NCI-H2171 treated with DMSO at 0.1 percent for 48 hours (cell line): ENCODE measurements at regions not wholly inside any gene's neighbourhood (a gene's known extent, or its start where the extent isn't known, plus 50 kb on each side); places are given as distances from the start of the nearest gene placed in this dataset.
"Not testable (repeated sequence)": the region's sequence is repeated elsewhere in the genome, so short reads cannot be mapped to it uniquely, and the experiment has no call there.

Source experiments
- DNase-seq: peaks from one replicate; lab custom pipeline; 2025; lab: John Stamatoyannopoulos, UW

DNA sequence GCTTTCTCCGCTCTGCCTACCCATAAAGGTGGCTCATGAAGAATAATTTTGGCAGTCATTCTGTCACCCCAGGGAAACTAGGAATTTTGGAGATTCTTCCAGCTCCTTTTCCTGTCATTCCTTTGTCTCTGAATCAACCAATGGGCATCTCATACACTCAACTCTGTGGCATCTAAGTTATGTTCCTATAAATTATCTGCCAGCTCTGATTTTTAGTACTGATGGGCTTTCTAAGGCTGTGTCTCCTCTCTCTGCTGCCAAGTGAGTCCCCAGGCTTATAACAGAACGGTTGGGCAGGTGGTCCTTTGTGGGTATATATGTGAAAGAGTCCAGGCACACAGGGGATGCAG, 226.8 kb downstream of the NMUR2 start:
- DNase-seq, result no peak

DNA sequence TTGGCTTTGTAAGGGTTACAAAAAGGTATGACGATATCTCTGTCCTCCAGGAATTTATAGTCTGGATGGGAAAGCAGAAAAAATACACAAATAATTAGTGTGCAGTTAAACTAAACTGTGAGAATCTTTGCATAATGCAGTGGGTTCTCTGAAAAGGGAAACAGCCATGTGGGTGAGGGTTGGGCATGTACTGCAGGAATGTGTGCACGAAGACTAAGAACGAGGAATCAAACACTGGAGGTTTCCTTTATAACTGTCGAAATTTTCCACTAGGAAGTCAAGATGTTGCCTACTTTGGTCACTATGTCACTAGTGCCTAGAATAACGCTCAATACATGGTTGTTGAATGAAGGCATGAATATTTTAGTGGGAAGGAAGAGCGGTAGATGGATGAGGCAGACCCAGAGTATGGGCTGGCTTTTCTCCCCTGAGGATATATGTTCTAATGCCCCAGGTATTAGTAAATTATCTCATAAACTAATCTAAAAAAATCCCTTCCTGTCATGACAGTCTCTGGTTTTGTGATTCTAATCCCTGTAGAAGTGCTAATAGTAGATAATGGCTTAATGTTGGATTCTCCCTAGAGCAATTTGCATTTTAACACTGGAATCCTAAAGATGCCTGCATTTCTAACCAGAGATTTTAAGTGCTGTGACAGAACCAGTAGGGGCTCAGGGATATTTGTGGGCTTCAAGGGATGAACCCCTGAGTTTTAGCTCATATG, 227.3 kb downstream of the NMUR2 start:
- no peak for DNase-seq

DNA sequence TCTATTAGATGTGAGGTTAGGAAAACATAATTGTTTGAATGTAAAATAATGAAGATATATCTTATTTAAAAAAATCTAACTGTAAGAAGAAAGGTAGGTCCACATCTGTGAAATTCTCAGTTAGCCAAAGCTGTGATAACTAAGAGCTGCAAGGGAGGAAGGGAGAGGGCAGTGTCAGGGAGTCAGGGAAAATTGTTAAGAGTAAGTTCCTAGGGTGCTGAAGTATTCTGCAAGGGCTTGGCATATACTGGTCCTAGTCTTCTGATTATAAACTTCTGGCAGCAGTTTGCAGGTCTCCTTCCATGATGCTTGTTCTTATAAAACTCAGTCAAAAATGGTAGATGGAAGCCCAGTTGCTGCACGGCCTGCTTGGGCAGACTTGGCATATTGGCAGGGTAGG, 233.2 kb downstream of the NMUR2 start:
- no peak for DNase-seq

DNA sequence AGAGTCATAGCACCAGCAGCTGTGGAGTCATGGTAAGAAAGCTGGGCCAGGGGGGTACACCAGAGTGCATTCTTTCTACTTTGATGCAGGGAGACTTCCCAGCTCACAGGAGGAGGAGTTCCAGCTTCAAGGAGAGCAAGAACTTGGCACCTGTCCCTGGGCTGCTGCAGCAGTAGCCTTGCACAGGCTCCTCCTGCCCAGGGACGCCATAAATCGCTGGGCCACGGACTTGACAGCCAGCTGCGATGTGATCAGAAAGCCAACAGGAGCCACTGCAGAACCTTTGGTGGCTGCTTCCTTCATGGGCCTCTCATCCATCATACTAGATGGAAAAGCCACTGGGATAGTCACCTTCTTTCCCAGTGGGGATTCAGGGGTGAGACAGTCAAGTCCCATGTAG, 234.7 kb downstream of the NMUR2 start:
- DNase-seq, result no peak

DNA sequence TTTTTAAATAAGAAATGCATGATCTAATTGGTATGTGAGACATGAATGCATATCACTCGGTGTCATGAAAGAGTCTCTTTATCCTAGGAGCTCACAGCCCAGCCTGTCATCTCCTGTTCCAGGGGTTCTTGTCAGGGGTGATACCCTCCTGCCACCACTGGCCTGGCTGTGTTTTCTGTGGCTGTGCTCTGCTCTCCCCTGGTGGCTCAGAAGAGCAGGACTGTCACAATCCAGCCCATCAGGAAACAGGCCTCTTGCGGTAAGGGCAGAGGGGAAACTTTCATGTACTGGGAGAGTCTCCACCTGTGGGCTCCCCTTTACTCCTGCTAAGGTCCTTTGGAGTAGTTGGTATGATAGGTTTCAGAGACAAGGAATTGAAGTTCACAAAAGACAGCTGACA, 240.2 kb upstream of the GLRA1 start:
- DNase-seq, result no peak

DNA sequence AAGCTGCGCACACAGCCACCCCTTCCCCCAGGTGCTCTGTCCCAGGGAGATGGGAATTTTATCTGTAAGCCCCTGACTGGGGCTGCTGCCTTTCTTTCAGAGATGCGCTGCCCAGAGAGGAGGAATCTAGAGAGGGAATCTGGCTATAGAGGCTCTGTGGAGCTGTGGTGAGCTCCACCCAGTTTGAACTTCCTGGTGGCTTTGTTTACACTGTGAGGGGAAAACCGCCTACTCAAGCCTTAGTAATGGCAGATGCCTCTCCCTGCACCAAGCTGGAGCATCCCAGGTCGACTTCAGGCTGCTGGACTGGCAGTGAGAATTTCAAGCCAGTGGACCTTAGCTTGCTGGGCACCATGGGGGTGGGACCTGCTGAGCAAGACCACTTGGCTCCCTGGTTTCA, 235.2 kb upstream of the GLRA1 start:
- not testable (repeated sequence) for DNase-seq

DNA sequence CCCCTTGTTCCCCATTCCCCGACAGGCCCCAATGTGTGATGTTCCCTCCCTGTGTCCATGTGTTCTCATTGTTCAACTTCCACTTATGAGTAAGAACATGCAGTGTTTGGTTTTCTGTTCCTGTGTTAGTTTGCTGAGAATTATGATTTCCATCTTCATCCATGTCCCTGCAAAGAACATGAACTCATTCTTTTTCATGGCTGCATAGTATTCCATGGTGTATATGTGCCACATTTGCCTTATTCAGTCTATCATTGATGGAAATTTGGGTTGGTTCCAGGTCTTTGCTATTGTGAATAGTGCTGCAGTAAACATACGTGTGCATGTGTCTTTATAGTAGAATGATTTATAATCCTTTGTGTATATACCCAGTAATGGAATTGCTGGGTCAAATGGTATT, 229.8 kb upstream of the GLRA1 start:
- DNase-seq, result not testable (repeated sequence)

DNA sequence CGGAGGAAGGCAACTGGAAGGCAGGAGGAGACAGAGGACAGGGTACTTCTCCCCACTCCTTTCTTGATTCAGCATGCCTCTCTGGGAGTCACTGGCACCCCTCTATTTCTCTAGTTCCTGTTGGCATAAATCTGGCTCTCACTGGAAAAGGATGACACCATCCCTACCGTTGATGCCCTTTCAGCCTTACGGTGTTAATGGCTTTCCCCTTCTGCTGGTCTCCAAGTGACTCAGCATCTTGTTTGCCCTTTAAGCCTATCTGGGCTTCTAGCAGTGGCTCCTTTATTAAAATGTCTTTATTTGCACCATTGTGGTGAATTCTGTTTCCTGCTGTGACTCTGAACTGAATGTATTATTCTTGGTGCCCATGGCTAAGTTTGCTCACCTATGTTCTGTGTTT, 227.3 kb upstream of the GLRA1 start:
- no peak for DNase-seq

DNA sequence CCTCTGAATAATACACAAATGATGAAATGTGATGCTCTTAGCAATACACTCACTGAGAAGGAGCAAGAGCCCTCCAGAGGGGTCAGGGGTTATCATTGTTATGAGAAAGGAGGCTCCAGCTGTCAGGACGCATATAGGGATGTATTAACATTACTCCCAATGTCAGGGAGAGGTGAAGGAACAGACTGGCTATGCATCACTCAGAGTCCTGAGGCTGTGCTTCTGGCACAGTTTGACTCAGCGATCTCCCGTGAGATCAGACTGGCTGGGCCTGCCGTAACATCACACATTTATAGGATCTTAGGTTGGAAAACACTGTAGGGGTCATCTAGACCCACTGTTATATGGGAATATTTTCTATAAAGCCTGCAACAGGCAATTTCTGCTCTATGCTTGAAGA, 226.5 kb upstream of the GLRA1 start:
- DNase-seq, result no peak

DNA sequence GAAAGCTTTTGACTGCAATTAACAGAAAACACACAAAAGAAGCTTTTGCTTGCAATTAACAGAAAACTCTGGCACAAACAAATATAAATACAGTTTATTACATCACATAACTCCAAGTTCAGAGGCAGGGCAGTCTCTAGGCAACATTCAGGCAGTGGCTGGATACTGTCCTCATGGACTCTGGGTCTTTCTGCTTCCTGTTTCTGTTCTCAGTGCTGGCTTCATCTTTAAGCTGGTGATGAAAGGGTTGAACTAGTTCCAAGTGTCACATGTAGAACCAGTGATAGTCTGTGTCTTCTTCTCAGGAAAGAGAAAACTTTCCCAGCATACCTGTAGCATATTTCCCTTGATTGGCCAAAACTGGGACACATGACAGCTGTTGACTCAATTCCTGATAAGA, 222.6 kb upstream of the GLRA1 start:
- DNase-seq, result no peak

DNA sequence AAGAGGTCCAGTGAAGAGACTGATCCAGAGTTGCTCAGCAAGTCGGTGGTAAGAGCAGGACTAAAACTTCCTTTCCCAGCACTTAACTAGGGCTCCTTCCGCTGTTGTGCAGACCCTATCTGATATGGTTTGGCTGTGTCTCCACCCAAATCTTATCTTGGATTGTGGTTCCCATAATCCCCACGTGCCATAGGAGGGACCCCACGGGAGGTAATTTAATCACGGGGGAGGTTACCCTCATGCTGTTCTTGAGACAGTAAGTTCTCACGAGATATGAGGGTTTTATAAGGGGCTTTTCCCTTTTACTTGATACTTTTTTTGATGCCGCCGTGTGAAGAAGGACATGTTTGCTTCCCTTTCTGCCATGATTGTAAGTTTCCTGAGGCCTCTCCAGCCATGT, 221.9 kb upstream of the GLRA1 start:
- no peak for DNase-seq

DNA sequence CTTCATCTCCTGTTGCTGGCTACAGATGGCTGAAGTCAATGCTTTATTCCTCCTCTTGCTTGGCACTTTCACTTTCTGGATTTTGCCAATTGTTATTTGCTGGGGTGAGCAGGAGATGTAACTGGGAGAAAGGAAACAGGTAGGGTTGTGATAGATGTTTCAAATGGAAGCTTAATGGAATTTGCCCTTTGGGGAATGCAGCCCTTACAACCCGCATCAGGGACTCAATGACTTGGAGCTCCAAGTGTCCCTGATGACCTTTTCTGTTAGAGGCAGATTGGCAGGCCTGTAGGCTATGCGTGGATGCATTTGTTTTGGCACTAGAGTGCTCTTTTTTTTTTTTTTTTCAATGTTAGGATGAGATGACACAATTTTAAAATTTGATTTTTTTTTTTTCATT, 219.9 kb upstream of the GLRA1 start:
- DNase-seq, result no peak

DNA sequence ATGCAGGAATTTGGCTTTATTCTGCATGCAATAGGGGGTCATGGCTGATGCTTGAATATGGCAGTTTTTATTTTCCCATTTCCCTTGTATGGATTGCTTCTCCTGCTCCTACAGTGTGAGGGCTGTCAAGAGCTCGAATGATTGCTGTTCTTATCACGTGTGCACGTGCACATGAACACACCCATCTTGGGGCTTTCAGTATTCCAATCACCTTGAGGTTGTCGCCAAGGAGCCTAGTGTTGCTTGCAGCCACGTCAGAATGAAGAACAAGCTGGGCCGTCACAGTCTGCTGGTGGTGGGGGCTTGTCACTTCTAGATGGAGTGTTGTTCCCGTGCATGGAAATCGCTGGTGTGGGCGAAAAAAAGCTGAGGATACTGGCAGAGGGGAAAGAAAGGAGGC, 219.4 kb upstream of the GLRA1 start:
- no peak for DNase-seq

DNA sequence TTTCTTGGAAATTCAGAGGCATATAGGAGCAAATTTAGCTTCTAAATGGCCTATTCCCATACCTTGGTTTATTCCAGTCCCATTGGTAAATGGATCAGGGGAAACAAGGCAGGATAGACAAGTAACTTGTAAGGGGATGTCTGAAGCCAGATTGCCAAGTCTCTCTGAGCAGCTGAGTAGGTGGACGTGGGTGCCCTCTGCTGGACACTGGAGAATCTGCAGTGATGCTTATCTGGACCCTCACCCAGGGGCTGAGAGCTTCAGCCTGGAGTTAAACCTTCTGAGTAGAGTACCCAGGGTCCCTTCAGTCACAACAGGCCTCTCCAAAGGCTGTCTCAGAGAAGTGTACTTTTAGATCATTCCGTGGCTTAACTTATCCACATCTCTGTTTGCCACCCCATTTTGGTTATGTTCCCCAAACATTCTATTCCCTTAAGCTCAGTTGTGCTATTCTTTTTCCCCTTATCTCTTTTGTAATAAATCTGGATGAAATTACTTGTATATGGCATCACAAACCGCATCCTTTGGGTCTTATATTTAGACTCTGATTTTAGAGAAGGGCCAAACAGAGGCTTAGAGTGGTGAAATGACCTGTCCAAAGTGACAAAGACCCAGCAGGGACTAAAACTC, 218.3 kb upstream of the GLRA1 start:
- peak; percentile 18 for DNase-seq

DNA sequence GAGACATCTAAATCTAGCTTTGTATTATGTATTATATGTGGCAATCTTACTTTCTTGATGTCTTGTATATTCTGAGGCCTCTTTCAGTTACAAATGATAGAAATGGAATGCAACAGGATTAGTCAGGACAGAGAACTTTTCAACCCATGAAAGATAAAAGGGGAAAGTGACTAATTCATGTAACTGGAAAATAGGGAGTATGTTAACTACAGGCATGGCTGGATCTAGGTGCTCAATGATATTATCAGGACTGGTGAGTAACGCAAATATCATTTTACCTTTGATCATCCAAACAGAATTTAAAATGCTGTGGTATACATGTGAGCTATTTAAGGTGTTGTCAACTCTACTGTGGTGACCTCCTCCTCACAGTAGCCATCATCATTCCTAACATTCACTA, 215.7 kb upstream of the GLRA1 start:
- no peak for DNase-seq

DNA sequence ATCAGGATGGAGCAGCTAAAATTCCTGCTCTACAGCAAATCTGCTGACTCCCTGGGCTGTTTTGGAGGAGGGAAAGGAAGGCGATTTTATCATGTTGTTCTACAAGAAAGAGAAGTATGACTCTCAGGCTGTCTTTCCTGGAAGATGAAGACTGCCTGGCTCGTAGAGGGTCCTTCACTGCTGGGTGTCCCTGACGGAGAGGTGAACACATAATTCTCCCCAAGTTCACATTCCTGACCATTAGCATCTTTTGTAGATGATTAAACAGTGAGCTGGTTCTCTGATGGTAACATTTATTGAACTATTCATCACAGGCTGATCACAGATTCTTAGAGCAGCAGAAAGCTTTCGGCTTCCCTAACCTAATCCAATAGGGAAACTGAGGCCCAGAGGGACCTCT, 212.4 kb upstream of the GLRA1 start:
- no peak for DNase-seq

DNA sequence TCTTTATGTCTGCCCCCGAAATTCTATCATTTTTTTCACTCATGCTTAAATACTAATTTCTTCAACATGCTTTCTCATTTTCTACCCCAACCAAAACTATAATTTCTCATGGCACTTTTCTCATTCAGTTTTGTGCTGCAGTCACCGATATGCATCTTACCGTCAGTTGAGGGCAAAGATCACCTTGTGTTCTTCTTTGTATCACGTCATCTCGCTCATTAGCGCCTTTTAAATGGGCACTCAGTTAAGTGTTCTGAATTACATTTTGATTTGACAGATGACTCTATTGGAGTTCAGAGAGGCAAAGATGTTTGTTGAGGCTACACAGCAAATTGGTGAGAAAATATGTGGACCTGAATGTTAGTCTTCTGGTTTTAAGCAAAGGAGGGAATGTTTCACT, 211.7 kb upstream of the GLRA1 start:
- DNase-seq, result no peak

DNA sequence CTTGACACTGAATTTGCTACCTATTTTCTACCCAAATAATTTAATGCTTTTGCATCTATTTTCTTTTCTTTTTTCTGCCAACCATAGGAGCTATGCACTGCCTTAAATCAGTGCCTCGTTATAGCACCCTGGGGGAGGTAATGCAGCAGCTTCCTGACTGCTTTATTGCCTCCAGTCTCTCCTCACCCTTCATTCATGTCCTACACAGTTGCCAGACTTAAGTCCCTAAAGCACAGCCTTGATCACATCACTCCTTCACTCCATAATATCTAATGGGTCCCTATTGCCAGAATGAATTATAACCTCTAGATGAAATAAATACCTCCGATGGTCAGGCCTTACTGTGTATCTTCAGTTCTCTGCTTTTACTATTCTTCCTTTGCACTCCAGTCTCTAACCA, 211.2 kb upstream of the GLRA1 start:
- DNase-seq, result no peak

DNA sequence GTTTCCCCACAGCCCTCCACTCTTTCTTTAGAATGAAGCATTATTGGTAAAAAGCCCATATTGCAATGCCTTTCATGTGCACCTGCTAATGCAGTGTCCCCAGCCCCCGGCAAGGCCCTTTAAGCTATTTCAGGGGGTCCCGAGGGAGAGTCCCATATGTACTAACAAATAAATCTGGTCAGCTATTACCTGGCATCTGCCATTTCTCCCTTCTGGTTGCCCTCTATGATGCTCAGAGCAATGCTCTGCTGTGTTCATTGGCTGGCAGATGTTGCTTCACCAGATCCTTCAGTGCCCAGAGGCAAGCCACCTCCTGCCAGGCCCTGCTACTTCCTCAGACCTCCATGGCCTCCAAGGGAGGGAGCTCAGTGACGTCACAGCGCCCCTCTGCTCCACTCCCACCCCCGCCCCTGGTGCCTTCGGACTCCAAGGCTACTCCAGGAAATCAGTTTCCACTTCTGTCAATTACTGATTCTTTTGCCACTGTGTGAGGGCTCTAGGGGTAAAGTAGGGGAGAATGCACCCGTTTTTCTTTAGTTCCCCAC, 201.1 kb upstream of the GLRA1 start:
- peak; percentile 28 for DNase-seq

DNA sequence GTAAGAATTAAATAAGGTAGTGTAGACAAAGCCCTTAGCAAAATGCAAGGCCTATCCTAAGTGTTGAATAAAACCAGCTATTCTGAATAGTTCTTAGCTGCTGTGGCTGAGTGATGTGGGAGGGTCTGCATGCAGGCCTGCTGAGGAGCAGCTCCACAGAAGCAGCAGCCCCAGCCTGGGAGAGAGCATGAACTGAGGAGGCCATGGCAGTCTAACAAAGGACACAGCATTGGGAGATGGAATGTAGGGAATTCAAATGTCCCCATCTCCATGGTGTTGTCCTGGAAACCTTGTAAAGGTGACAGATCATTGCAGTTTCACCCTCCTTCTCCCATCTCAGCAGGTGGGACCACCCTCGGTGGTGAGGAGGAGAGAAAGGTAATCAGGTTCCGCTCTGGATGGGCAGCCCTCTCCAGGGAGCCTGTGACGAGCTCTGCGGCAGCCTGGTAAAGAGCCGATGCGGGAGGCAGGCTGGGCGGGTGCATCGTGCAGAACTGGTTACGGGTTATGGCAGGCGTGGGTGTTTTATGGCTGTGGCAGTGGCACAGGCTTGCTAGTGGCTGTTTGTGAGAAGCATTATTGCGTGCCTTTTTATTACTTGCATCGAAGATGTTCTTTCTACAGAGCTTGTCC, 199.9 kb upstream of the GLRA1 start:
- DNase-seq, result no peak

DNA sequence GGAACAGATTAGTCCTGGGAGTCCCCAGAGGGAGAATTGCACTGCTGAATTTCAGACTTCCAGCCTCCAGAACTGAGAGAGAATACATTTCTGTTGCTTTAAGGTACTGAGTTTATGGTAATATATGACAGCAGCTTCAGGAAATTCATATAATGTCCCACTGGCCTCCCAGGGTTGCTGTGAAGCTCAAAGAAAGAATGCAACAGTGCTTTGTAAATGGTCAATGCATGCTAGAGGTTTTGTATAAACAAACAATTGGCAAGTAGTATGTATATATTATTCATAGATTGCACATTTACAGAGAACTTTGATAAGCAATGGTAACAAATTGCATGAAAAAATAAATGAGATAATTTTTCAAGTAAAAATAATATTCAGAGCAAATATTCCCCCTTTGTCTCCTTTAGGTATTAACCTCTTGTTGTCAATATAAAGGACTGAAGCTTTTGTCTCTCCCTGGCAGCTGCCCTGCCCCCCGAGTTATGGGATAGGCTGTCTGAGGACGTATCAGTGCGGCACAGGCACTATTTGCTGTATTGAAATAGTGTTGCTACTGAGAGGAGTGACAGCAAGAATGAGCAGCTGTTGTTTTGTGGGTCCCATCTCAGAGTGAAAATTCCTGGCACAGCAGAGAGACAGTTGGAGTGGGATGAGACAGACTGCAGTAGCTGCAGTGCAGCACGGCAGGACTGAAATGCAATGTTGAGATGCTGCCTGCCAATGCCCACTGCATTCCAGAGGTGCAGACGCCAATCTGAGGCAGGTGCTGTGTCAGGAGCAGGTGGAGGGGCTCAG, 194.2 kb upstream of the GLRA1 start:
- DNase-seq, result no peak

DNA sequence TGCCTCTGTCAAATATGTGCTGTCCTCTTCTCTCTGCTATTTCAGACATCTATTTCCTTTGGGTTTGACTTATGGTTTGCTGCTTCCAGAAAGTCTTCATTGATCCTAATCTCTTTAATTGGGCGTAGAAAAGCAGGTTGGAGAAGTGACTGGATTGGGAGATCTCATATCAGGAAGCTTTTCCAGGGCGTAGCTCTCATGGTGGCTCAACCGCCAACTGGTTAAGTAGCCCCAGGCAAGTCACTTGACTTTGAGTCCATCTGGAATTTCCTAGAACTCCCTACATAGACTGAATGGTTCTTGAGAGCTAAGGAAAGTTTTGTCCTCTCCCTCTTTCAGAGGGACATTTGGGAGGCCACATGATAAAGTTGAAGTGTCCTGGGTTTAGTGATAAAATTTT, 192.3 kb upstream of the GLRA1 start:
- DNase-seq, result no peak

DNA sequence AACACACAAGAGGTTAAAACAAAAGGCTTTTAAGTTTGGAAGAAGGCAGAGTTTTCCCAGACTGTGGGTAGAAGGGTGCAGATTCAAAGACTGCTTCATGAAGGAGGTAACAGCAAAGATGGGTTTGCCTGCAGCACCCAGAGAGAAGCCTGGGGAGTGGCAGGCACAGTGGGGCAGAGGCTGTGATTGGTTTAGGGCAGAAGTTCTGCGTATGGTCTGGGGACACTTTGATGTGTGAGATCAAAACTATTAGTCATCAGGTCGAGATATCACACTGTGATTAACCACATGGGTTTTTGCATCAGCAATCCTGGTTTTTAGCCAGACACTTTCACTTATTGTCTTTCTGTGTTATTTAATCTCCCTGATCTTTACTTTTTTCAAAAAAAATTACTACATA, 188.8 kb upstream of the GLRA1 start:
- DNase-seq, result no peak
